SKM-1 (cell line): ENCODE measurements at regions not wholly inside any gene's neighbourhood (a gene's known extent, or its start where the extent isn't known, plus 50 kb on each side); places are given as distances from the start of the nearest gene placed in this dataset.

Experiments
- DNase-seq: peaks from one replicate; lab custom pipeline; 2025; ENCODE audit not compliant: unreplicated experiment; lab: John Stamatoyannopoulos, UW

GRCh38 chr2:18467749-18468360 is 92.6 kb downstream of the RDH14 start:
- DNase-seq: no peak

GRCh38 chr2:18465979-18466378 is 94.5 kb downstream of the RDH14 start:
- DNase-seq: no peak

GRCh38 chr2:18464913-18465312 is 95.5 kb downstream of the RDH14 start:
- no peak for DNase-seq

- no peak for DNase-seq
These were observed 104.4 kb downstream of the RDH14 start for GRCh38 chr2:18456026-18456425.

GRCh38 chr2:18455236-18455862 is 105.1 kb downstream of the RDH14 start:
- DNase-seq: no peak

GRCh38 chr2:18454692-18455235 is 105.7 kb downstream of the RDH14 start:
- no peak for DNase-seq

GRCh38 chr2:18446715-18447114 is 113.7 kb downstream of the RDH14 start:
- DNase-seq: no peak

- DNase-seq: no peak
These were observed 114.8 kb downstream of the RDH14 start for GRCh38 chr2:18445433-18446320.

GRCh38 chr2:18444806-18445205 is 115.6 kb downstream of the RDH14 start:
- no peak for DNase-seq

- DNase-seq: no peak
These were observed 118.9 kb downstream of the RDH14 start for GRCh38 chr2:18441583-18441982.

- no peak for DNase-seq
These were observed 119.7 kb downstream of the RDH14 start for GRCh38 chr2:18440777-18441176.

GRCh38 chr2:18440141-18440661 is 120.3 kb downstream of the RDH14 start:
- no peak for DNase-seq

GRCh38 chr2:18439716-18440115 is 120.7 kb downstream of the RDH14 start:
- no peak for DNase-seq

- DNase-seq: no peak
These were observed 122.5 kb downstream of the RDH14 start for GRCh38 chr2:18437909-18438308.

- DNase-seq: no peak
These were observed 123.9 kb downstream of the RDH14 start for GRCh38 chr2:18436503-18437005.

- peak; percentile 29 for DNase-seq
These were observed 124.9 kb downstream of the RDH14 start for GRCh38 chr2:18435426-18436037.

GRCh38 chr2:18433872-18434271 is 126.6 kb downstream of the RDH14 start:
- no peak for DNase-seq

- DNase-seq: no peak
These were observed 127.5 kb downstream of the RDH14 start for GRCh38 chr2:18432999-18433398.

- no peak for DNase-seq
These were observed 129.3 kb downstream of the RDH14 start for GRCh38 chr2:18430996-18431748.

GRCh38 chr2:18428516-18428915 is 131.9 kb downstream of the RDH14 start:
- no peak for DNase-seq
